Fibroblast of gingiva (primary cell): ENCODE measurements at regions not wholly inside any gene's neighbourhood (a gene's known extent, or its start where the extent isn't known, plus 50 kb on each side); places are given as distances from the start of the nearest gene placed in this dataset.
A peak's percentile ranks its signal among the peaks of the same experiment; 100 is the strongest.

ENCODE experiments used
- DNase-seq: peaks from one replicate; pipeline ENCODE4 v3.0.0-alpha.2; 2011; ENCODE audit warnings: low read depth

DNA sequence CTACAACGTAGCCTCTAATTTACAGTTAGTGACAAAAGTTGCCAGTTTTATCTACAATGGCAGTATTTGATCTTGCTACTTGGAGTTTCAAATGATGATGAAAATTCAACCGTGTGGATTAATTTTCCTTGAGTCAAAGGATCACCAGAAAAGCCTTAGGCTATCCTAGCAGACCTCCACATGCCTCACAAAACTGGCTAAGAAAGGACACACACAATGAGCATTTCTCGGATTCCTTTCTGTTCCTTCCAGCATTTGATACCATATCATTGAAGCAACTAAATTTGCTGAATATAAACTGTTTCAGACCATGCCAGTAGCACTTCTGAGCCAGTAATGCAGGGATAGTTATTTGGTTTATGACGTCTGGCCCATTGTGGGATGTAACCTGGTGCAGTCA lies 587.4 kb upstream of the MDFIC2 start:
- DNase-seq: no peak

DNA sequence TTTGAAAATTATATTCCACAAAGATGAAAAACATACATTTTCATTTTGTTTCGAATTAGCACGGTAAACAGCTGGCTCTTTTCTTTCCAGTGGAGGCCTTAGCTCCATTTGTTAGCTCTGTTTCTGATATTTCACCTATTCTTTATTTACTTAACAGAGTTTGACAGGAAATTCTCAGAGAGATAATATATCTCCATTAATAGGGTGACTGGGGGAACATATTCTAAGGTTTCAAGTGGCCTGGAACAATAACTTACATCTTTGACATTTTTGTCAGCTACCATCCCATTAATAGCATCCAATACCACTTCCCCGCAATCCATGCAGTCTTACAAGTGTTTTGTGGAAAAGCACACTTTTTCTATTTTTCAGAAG lies 577.6 kb upstream of the MDFIC2 start:
- DNase-seq: no peak

DNA sequence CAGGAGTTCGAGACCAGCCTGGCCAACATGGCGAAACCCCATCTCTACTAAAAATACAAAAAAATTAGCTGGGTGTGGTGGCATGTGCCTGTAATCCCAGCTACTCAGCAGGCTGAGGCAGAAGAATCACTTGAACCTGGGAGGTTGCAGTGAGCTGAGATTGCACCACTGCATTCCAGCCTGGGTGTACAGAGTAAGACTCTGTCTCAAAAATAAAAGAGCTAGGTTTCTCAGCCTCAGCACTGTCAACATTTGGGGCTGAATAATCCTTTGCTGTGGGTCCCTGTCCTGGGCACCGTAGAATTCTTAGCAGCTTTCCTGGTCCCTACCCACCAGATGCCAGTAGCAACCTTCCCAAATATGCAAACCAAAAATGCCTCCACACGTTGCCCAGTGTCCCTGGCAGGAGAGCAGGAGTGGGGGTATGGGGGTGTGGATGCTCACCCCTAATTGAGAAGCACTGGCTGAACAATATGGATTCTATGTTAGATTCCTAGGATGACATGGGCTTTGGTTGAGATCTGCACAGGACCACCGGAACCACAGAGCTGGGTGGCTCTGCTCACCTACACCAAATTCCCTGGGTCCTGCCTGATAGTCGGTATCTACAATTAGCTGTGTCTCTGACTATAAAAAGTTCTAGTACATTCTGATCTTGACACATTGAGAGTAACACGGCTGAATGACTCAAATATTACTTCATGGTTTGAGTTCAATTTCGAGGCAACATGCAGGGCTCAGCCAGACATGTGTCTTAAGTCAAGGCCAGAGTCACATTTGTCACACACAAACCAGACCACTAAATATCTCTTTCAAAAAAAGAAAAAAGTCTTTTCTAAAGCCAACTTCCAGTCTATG lies 577.0 kb upstream of the MDFIC2 start:
- DNase-seq: peak; percentile 29

DNA sequence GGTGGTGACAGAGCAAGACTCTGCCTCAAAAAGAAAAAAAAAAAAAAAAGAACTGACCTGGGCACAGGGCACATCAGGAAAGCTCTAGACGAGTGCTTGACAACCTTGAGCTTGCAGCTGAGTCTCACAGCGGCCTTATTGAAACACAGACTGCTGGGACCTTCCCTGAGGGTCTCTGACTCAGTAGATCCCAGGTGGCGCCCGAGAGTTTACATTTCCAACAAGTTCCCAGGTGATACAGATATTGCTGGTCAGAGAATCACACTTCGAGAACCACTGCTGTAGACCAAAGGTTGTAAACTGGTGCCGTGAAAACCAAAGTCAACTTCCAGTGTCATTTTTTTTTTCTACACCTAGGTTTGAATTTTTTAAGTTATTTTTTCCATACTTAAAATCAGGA lies 573.2 kb upstream of the MDFIC2 start:
- DNase-seq: no peak

DNA sequence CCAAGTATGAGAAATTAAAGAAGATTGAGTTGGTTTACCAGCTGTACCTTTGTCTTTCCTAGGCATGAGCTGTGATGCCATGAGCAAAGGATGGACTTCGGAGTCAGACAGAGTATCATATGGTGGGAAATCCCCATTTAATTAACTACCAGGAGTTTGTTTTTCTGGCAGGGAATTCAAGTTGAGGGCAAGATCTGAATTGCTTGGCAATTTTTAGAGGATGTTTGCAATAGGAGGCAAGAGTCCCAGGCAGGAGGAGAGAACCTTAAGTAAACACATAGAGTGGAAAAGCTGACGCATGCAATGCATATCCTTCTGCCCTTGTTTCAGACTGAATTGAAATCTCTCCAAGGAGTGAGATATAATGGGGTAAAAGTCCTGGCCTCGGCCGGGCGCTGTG lies 569.7 kb upstream of the MDFIC2 start:
- peak; percentile 67 for DNase-seq

DNA sequence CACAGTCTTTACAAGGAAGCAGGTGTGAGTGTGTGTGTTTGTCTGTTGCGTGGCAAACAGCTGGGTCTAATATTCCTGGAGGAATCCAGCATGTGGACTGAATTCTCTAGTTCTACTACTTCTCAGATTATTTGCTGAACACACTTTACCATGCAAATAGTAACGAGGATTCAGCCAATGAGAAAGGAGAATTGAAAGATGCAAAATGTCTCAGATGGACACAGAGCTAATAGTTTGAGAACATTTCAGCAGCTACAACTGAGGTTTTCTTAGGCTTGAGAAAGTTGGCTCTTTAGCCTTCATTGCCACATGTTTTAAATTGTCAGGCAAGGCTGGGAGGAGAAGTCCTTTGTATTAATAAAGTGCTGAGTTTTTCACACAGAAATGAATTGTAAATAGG lies 568.0 kb upstream of the MDFIC2 start:
- DNase-seq: peak; percentile 31

DNA sequence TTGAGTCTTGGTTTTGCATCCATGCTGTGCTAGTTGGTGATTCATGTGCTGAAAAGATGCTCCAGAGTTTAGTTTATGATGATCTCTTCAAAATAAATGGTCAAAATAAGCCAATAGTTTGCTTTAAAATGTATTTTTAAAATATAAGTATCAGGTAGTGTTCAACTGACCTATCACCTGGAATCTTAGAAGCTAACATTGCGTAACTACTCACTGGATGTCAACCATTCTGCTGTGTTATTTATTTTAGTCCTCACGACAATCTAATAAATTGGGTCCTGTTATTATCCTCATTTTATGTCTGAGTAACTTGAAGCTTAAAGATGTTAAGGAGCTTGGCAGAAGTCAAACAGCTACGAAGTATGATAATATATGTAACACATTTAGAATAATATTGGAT lies 563.7 kb upstream of the MDFIC2 start:
- no peak for DNase-seq

DNA sequence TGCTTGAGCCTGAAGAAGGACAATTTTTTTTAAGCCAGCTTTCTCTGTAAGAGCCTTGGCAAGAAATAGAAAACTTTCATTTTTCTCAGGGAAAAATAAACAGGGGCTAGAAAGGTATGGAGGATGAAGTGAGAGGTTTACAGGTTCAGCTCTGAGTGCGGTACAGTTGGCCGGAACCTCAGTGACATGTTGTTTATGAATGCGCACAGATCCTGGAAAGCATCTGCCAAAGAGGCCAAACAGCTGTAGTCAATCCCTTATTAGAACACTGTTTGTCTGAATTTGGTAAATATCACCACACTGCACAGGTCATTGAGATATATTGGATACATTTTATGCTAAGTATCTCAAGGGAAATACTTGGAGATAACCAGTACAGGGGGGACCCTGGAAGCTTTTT lies 561.8 kb upstream of the MDFIC2 start:
- no peak for DNase-seq

DNA sequence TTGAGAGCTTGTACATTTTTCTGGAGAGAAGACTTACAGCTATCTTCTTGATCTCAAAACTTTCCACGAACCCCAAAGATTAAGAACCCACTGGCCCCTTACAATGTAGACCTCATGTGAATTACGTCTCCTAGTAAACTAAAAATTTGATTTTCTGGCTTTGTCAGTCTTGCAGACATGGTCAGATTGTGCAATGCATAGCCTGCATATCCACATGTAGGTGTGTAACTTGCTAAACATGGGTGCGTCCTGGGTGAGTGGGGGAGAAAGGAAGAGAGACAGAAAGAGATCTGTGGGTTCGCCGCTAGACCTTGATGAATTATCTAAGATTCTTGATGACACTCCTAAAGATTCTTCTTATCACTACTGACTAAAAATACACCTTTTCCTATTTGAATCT lies 561.2 kb upstream of the MDFIC2 start:
- DNase-seq: no peak

DNA sequence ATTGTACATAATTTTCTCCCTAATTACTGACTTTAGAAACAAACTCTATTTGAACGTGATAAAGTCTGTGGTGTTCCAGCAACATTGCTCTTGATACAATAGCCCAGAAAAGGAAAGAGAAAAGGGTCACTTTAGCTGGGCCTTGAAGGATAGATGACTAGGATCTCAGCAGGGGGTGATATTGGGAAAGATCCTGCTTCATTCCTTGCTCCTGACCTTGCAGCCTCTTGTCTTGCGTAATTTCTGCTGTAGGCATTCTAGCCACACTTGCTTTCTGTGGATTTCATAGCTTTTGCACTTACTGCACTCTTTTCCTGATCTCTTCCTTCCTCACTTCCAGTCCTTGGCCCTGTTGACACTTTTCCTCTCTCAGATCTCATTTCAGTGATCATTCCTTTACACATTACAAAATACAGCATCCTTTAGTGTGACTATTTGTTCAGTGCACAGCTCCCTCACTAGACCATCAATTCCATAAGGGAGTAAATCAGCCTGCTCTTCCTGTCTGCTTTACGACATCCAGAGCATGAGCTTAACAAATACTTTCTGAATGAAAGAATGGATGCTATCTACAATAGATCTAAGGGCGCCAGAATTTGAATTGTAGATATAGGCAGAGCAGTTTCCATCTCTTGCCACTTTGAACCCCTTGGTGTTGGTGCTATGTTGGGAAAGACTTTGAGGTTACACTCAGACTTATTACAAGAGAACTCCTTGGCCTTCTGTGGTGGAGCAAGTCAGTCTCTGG lies 559.6 kb upstream of the MDFIC2 start:
- peak; percentile 95 for DNase-seq

DNA sequence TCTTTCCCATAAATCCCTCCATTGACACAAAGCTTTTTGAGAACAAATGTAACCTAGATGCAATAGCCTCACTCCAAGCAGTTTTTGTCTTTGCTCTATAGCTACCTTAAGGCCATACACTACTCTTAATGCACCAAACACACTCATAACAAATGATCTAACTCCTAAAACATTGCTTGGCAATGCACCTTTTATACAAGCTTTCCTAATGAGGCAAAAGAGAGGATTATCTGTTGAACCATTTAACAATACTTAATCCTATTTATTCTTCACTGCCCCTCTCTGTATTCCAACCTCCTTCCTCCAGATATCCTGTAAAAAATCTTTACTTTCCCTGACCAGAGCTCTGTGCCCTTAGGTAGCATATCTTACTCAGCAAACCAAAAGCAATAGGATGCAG lies 558.1 kb upstream of the MDFIC2 start:
- no peak for DNase-seq

DNA sequence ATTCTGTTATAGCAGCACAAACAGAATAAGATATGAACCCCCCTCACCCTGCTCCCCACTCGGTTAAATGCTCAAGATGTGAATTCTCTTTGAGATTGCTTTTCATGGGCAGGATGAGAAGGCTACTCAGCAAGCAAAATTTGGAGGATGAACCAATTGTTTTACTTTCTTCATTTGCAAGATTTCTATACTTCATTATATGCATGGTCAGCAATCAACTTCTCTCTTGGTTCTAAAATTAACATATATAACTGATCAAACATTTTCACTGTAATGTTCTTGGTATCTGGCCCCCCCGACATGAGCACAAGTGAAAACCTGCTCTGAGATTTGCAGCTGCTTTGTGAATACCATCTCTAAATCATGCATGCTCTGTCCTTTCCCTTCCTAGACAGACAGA lies 556.1 kb upstream of the MDFIC2 start:
- DNase-seq: no peak

DNA sequence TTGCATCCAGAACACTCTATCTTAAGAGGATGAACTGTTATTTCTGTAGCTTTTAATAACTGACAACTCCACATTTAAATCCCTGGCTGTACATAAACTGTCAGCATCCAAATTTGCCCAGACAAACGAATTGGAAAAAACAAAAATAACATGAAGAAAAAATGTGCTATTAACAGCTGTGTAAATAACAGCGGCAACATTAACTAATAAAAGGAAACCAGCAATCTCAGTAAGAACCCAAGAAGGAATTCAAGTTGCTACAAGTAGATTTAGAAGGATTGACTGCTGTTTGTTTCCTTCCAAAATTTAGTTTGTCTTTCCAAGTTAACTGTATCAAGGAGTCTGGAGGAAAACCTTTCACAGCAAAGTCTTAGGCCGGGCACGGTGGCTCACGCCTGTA lies 550.6 kb upstream of the MDFIC2 start:
- no peak for DNase-seq

DNA sequence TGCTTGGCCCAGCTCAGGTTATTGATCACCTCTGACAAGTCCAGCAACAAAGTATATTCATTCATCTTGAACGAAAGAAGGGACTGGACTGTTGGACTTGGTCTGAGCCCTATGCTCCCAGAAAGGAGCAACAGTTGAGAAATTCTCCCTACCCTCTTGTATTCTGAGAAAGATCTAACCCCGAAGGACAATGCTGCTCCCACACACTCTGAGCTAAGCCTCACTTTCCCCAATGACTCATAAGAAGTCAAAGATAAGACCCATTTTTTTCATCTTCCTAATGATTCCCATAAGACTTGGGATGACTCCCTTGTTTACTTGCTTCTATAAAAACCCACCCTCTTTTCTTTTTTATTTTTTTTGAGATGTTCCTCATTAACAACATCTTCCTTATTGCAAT lies 549.4 kb upstream of the MDFIC2 start:
- DNase-seq: no peak

DNA sequence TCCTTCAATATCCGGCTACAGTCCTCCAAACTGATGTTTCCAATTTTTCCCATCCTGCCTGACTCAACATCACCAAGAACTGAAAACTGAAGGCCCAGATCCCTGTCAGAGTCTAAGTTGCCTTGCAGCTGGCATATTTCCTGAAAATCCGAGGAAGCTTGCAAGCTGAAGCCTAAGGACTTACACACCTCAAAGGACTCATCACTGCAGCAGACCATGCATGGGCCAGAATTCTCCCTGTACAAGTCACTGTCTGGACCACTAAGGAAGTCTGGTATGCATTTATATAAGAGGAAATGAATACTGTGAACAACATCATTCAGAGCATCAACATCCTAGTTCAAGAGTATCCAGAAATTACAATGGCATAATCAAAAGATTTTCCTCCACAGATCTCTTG lies 548.8 kb upstream of the MDFIC2 start:
- no peak for DNase-seq

DNA sequence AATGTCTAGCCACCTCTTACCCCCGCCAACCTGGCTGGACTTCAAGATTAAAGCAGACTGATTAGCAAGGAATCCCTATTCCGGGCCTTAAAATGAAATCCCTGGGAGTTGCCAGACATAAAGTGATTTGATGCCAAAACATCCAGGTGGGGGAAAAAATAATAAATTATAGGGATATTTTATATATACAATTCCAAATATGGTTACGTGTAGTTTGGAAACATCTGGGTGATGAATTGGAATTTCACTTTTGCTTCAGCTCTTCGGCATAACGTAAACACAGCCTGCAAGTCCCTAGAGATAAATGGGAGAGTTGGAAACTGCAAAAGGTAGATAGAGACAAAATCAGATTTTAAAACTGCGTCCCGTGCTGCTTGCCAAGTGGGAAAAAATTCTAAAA lies 545.5 kb upstream of the MDFIC2 start:
- no peak for DNase-seq

DNA sequence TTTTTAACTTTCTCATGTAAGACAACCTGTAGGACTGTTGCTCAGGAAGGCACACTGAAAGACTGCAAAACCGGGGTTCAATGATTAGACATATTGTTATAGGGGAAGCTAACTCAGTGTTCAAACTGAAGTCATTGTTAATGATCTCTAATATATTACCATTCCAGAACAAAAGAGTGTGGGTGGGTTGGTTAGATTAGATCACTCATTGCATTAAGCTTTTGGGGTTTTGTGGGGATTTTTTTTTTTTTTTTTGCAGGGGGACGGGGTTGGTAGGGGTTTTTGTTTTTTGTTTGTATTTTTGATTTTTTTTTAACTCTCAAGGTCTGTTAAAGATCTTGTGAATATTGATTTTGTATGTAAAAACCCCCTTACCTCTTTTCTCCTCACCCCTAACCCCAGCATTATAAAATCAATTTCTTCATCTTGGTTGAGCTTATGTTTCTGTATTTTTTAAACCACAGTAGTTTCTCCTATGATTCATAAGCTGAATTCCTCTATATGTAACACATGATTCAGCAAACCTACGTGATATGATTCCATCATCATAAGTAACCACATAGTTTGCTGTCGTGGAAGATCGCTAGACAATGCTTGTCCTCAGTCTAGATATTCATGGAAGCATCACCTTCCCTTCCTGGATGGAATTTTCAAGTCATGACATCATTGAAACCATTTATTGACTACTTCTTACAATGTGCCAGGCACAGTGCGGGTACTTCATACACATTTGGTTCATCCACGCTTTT lies 544.1 kb upstream of the MDFIC2 start:
- peak; percentile 74 for DNase-seq

DNA sequence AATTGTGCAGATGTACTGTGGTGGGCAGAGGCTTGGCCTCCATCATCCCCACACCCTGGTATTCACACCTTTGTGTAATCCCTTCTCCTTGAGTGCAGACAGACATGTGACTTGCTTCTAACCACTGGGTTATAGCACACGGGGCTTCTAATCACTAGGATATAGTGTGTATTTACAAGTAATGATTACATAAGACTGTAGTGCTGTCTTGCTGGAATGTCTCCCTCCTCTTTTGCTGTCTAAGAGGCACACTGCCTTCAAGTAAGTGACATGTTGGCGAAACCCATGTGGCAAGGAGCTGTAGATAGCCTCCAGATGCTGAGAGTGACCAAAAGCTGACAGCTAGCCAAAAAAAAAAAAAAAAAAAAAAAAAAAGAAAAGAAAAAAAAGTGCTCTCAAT lies 542.7 kb upstream of the MDFIC2 start:
- peak; percentile 10 for DNase-seq

DNA sequence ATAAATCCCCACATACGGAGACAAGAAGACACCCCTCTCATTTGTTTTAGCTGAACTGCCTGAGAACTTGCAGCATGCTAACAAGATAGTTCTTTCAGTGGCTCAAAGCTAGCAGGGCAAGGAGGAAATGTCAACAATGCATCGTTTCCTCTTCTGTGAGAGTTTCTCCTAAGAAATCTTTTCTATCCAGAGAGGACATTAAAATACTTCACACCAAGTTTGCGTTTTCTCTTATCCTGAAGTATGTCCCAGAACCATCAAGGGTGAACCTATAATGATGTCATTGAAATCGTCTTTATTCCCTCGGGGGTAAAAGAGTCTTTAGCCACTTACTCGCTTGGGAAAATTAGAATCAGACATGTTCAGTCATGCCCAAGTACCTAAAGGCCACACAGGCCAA lies 541.7 kb upstream of the MDFIC2 start:
- DNase-seq: no peak

DNA sequence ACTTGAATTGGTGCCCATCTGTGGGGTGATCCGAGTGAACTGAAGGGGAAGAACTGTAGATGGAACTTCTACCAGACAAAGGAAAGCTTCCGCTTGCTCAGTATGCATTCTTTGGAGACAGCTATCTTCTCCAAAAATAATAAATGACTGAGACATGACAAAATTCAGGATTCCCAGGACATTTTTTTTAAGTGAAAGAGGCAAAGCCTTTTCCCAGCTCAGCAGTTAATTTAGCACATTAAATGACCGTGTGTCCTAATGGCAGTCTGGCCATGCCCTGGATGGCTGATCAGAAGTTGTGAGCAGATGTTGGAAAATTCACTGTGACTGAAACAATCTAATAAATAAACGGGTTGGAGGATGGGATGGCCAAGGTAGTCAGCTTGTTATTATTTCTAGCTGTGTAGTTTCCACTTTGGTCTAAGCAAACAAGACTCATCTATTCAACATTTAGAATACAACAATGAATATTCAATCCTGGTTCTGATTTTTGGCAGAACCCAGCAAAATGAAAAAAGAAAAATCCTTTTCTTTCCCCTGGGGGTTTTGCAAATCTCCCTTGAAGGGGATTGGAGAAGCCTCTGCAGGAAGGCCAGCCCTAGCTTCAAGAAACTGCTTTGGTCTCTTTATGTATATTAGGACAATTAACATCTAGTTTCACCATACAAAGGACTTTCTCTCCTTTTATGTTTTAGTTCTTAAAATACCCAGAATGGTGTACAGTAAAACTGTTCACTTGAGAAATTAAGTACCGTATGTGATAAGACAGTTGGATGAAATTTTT lies 540.9 kb upstream of the MDFIC2 start:
- DNase-seq: no peak

DNA sequence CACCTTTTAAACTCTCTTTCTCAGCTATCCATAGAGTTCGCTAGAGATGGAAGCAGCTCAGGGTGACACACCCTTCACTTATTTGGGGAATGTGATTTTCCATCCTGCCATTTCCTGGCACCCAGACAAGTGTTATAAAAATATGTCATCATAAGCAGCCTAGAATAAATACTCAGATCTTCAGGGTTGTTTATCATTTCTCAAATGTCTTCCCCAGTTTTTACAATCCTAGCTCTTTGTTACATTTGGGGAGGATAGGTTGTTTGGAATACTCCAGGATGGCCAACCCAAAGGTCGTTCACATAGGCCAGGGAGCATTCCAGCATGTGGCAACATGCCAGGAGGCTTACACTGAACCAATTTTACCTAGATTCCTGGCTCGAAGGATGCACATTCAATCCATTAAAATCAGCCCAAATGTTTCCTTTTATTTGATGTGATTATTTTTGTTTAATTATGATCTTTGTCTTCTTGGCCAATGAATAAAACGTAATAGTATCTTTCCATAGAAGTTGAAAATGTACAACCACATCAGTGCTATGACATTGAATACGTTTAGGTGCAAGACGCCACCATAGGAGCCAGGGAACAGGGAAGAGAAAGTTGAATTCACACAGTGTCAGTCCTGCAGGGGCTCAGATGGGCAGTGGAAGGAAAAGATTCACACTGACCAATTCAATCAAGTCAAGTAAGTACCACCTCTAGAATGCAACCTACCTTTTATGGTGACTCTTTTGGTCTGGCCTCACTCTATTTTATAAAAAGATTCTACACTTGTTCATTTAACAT lies 537.7 kb upstream of the MDFIC2 start:
- DNase-seq: peak; percentile 91
